GM18520 (cell line): ENCODE measurements at regions not wholly inside any gene's neighbourhood (a gene's known extent, or its start where the extent isn't known, plus 50 kb on each side); places are given as distances from the start of the nearest gene placed in this dataset.

ENCODE experiments used
- ATAC-seq: cut with Tn5 transposase; IDR thresholded peaks from one replicate; pipeline ENCODE4 v1.9.1; 2021; ENCODE audit not compliant: unreplicated experiment

GRCh38 chr6:11363881-11364576, 131.6 kb upstream of the NEDD9 start:
- ATAC-seq, result no peak

GRCh38 chr6:11362564-11362963, 130.1 kb upstream of the NEDD9 start:
- no peak for ATAC-seq

GRCh38 chr6:11358904-11359830, 126.7 kb upstream of the NEDD9 start:
- no peak for ATAC-seq

GRCh38 chr6:11357285-11357684, 124.8 kb upstream of the NEDD9 start:
- no peak for ATAC-seq

- ATAC-seq, result no peak
Observed at GRCh38 chr6:11356404-11357155, 124.1 kb upstream of the NEDD9 start.

- no peak for ATAC-seq
Observed at GRCh38 chr6:11353921-11354389, 121.5 kb upstream of the NEDD9 start.

GRCh38 chr6:11350294-11350693, 117.8 kb upstream of the NEDD9 start:
- no peak for ATAC-seq

- ATAC-seq, result no peak
Observed at GRCh38 chr6:11349880-11350279, 117.4 kb upstream of the NEDD9 start.

GRCh38 chr6:11346516-11346915, 114.0 kb upstream of the NEDD9 start:
- ATAC-seq, result no peak

GRCh38 chr6:11345536-11345935, 113.1 kb upstream of the NEDD9 start:
- ATAC-seq, result no peak

GRCh38 chr6:11343963-11344723, 111.7 kb upstream of the NEDD9 start:
- ATAC-seq, result no peak

GRCh38 chr6:11341867-11342266, 109.4 kb upstream of the NEDD9 start:
- ATAC-seq, result no peak

- no peak for ATAC-seq
Observed at GRCh38 chr6:11341303-11341702, 108.8 kb upstream of the NEDD9 start.

GRCh38 chr6:11339380-11339779, 106.9 kb upstream of the NEDD9 start:
- ATAC-seq, result no peak

- no peak for ATAC-seq
Observed at GRCh38 chr6:11337306-11337705, 104.8 kb upstream of the NEDD9 start.

- no peak for ATAC-seq
Observed at GRCh38 chr6:11335826-11336225, 103.4 kb upstream of the NEDD9 start.

GRCh38 chr6:11333132-11333849, 100.8 kb upstream of the NEDD9 start:
- ATAC-seq, result no peak

GRCh38 chr6:11332463-11332862, 100.0 kb upstream of the NEDD9 start:
- ATAC-seq, result no peak

GRCh38 chr6:11331111-11331510, 98.6 kb upstream of the NEDD9 start:
- no peak for ATAC-seq

GRCh38 chr6:11330413-11330760, 97.9 kb upstream of the NEDD9 start:
- no peak for ATAC-seq
